ENCODE measurements at regions not wholly inside any gene's neighbourhood (a gene's known extent, or its start where the extent isn't known, plus 50 kb on each side); places are given as distances from the start of the nearest gene placed in this dataset.

- TF ChIP-seq EZH2 (IDR thresholded peaks at IDR 0.05; ENCODE audit: insufficient read depth, poor library complexity, severe bottlenecking), result no peak
- TF ChIP-seq EZH2phosphoT487 (IDR thresholded peaks at IDR 0.05; ENCODE audit: insufficient read depth, low read depth), result no peak
Observed at GRCh38 chr4:138629669-138630068, 385.9 kb upstream of the NOCT start.

All from GM23248 (cell line).